GM21723 (cell line): ENCODE measurements at regions not wholly inside any gene's neighbourhood (a gene's known extent, or its start where the extent isn't known, plus 50 kb on each side); places are given as distances from the start of the nearest gene placed in this dataset.

Source experiments
- ATAC-seq: cut with Tn5 transposase; IDR thresholded peaks from one replicate; pipeline ENCODE4 v1.9.1; 2021; ENCODE audit warnings: mild to moderate bottlenecking, moderate library complexity; ENCODE audit not compliant: unreplicated experiment

- ATAC-seq = no peak
Observed at GRCh38 chr1:80891871-80892270, 908.9 kb upstream of the ADGRL2 start.

GRCh38 chr1:80882553-80882952 is 918.2 kb upstream of the ADGRL2 start:
- ATAC-seq = no peak

GRCh38 chr1:80878343-80878742 is 922.4 kb upstream of the ADGRL2 start:
- ATAC-seq = no peak

- no peak for ATAC-seq
Observed at GRCh38 chr1:80876035-80876434, 924.7 kb upstream of the ADGRL2 start.

GRCh38 chr1:80869299-80869698 is 931.4 kb upstream of the ADGRL2 start:
- no peak for ATAC-seq

GRCh38 chr1:80847904-80848303 is 952.8 kb upstream of the ADGRL2 start:
- ATAC-seq = no peak

- no peak for ATAC-seq
Observed at GRCh38 chr1:80846966-80847365, 953.8 kb upstream of the ADGRL2 start.

GRCh38 chr1:80842796-80843195 is 957.9 kb upstream of the ADGRL2 start:
- no peak for ATAC-seq

GRCh38 chr1:80841261-80841660 is 959.5 kb upstream of the ADGRL2 start:
- no peak for ATAC-seq

GRCh38 chr1:80837066-80837465 is 963.7 kb upstream of the ADGRL2 start:
- ATAC-seq = no peak

- ATAC-seq = no peak
Observed at GRCh38 chr1:80836505-80836904, 964.2 kb upstream of the ADGRL2 start.

- ATAC-seq = no peak
Observed at GRCh38 chr1:80827666-80828065, 973.1 kb upstream of the ADGRL2 start.

- no peak for ATAC-seq
Observed at GRCh38 chr1:80825067-80825466, 975.7 kb upstream of the ADGRL2 start.

- no peak for ATAC-seq
Observed at GRCh38 chr1:80818211-80818610, 982.5 kb upstream of the ADGRL2 start.

GRCh38 chr1:80807981-80808380 is 992.8 kb upstream of the ADGRL2 start:
- no peak for ATAC-seq

- ATAC-seq = no peak
Observed at GRCh38 chr1:80806431-80806830, 994.3 kb upstream of the ADGRL2 start.

- ATAC-seq = no peak
Observed at GRCh38 chr1:80801695-80802094, 999.0 kb upstream of the ADGRL2 start.

- ATAC-seq = no peak
Observed at GRCh38 chr1:80799457-80799856, 1001.3 kb upstream of the ADGRL2 start.

GRCh38 chr1:80779275-80779674 is 1021.5 kb upstream of the ADGRL2 start:
- no peak for ATAC-seq

GRCh38 chr1:80778094-80778840 is 1022.5 kb upstream of the ADGRL2 start:
- ATAC-seq = no peak

- ATAC-seq = no peak
Observed at GRCh38 chr1:80776266-80776665, 1024.5 kb upstream of the ADGRL2 start.

- no peak for ATAC-seq
Observed at GRCh38 chr1:80769208-80769750, 1031.5 kb upstream of the ADGRL2 start.

GRCh38 chr1:80767711-80768110 is 1033.0 kb upstream of the ADGRL2 start:
- ATAC-seq = no peak
